OCI-LY3 (cell line): ENCODE measurements at regions not wholly inside any gene's neighbourhood (a gene's known extent, or its start where the extent isn't known, plus 50 kb on each side); places are given as distances from the start of the nearest gene placed in this dataset.

Source experiments
- CTCF ChIP-seq: fragments of 200-600, 300-600 bp; sonication (generic); IDR thresholded peaks from 2 replicates; pipeline ENCODE4 v1.5.1; 2014; ENCODE audit warnings: antibody characterized with exemption, low read length, low read depth
- EZH2phosphoT487 ChIP-seq: fragments of 200-600 bp; shearing (Covaris generic); IDR thresholded peaks from 2 replicates; pipeline ENCODE4 v1.6.1; 2018; ENCODE audit warnings: antibody characterized with exemption, mixed run types, low read depth

GRCh38 chr5:163106098-163106497 lies 331.3 kb upstream of the CCNG1 start:
- TF ChIP-seq CTCF, result no peak
- no peak for TF ChIP-seq EZH2phosphoT487
